ENCODE measurements at regions not wholly inside any gene's neighbourhood (a gene's known extent, or its start where the extent isn't known, plus 50 kb on each side); places are given as distances from the start of the nearest gene placed in this dataset.

- TF ChIP-seq CTCF (IDR thresholded peaks at IDR 0.05) (no peak), EZH2 (IDR thresholded peaks at IDR 0.05; ENCODE audit: borderline replicate concordance, insufficient read depth, low read depth, low read length, poor library complexity, severe bottlenecking) (no peak)
- no peaks in the 10 kb centered on the region for H3K4me1 ChIP-seq (ENCODE audit: control insufficient read depth in 2 of 2, insufficient read depth in 2 of 2, low read length in 2 of 2)
- intact Hi-C loops (cut with micrococcal nuclease), result no loop called here
- no peak overlapping the region for H2AFZ ChIP-seq (ENCODE audit: insufficient read depth, low read depth, low read length, poor library complexity, severe bottlenecking)
- CTCF ChIA-PET, result no interaction called here
- no peaks in the 10 kb centered on the region for H3K9me3 Mint-ChIP-seq (ENCODE audit: insufficient read depth)
- H3K4me3 Mint-ChIP-seq, result no peak overlapping the region
- no peak overlapping the region for H3K4me3 ChIP-seq (ENCODE audit: control extremely low read depth in 1 of 5, extremely low read depth in 1 of 5, insufficient read depth in 1 of 5, low read depth in 2 of 5, low read length in 4 of 5)
- no peak for DNase-seq
- ATAC-seq (ENCODE audit: low read depth), result no peak
- no peaks in the 10 kb centered on the region for H3K36me3 ChIP-seq (replicated peaks in 1 of 2; ENCODE audit: control extremely low read depth in 1 of 2, control insufficient read depth in 1 of 2, extremely low read depth in 1 of 2, insufficient read depth in 2 of 2, low read length in 1 of 2)
- no peaks in the 10 kb centered on the region for H3K27me3 ChIP-seq (replicated peaks in 1 of 4; ENCODE audit: control extremely low read depth in 1 of 4, control insufficient read depth in 3 of 4, insufficient read depth in 4 of 4, low read length in 3 of 4)
- no peak overlapping the region for H3K27ac ChIP-seq (ENCODE audit: low read length in 2 of 2)
- H3K4me2 ChIP-seq (replicated peaks; ENCODE audit: low read depth, low read length, poor library complexity, severe bottlenecking), result no peak overlapping the region
- H4K20me1 ChIP-seq (ENCODE audit: control insufficient read depth, insufficient read depth, low read length, poor library complexity, severe bottlenecking), result no peaks in the 10 kb centered on the region
- peaks cover 13% of the 10 kb centered on the region for H3K27me3 Mint-ChIP-seq
- 100% methylated on average over 1 of the region's 1 CpG for WGBS (ENCODE audit: insufficient coverage)
- H3K9ac ChIP-seq (ENCODE audit: low read length), result no peak overlapping the region
- H3K9me3 ChIP-seq (ENCODE audit: control extremely low read depth in 1 of 3, control insufficient read depth in 2 of 3, insufficient read depth in 1 of 3, low read length in 2 of 3), result no peaks in the 10 kb centered on the region
- POLR2A ChIA-PET, result no interaction called here
- H3K4me1 Mint-ChIP-seq, result no peaks in the 10 kb centered on the region
- H3K79me2 ChIP-seq (ENCODE audit: control insufficient read depth, insufficient read depth, low read length), result no peaks in the 10 kb centered on the region
- H3K27ac Mint-ChIP-seq, result no peak overlapping the region
These were observed 337.1 kb upstream of the AKR1E2 start for GRCh38 chr10:4488904-4489303.

GRCh38 chr10:4485636-4486035, 340.4 kb upstream of the AKR1E2 start:
- 100% methylated on average over 2 of the region's 3 CpGs for WGBS (ENCODE audit: insufficient coverage)
- Histone ChIP-seq H4K20me1 (ENCODE audit: control insufficient read depth, insufficient read depth, low read length, poor library complexity, severe bottlenecking) (no peaks in the 10 kb centered on the region), H3K4me2 (replicated peaks; ENCODE audit: low read depth, low read length, poor library complexity, severe bottlenecking) (no peak overlapping the region), H3K36me3 (replicated peaks in 1 of 2; ENCODE audit: control extremely low read depth in 1 of 2, control insufficient read depth in 1 of 2, extremely low read depth in 1 of 2, insufficient read depth in 2 of 2, low read length in 1 of 2) (no peaks in the 10 kb centered on the region), H3K9me3 (ENCODE audit: control extremely low read depth in 1 of 3, control insufficient read depth in 2 of 3, insufficient read depth in 1 of 3, low read length in 2 of 3) (no peaks in the 10 kb centered on the region), H3K4me1 (ENCODE audit: control insufficient read depth in 2 of 2, insufficient read depth in 2 of 2, low read length in 2 of 2) (no peaks in the 10 kb centered on the region), H3K4me3 (ENCODE audit: control extremely low read depth in 1 of 5, extremely low read depth in 1 of 5, insufficient read depth in 1 of 5, low read depth in 2 of 5, low read length in 4 of 5) (no peak overlapping the region), H3K27me3 (replicated peaks in 1 of 4; ENCODE audit: control extremely low read depth in 1 of 4, control insufficient read depth in 3 of 4, insufficient read depth in 4 of 4, low read length in 3 of 4) (no peaks in the 10 kb centered on the region), H3K9ac (ENCODE audit: low read length) (no peak overlapping the region), H2AFZ (ENCODE audit: insufficient read depth, low read depth, low read length, poor library complexity, severe bottlenecking) (no peak overlapping the region), H3K79me2 (ENCODE audit: control insufficient read depth, insufficient read depth, low read length) (no peaks in the 10 kb centered on the region), H3K27ac (ENCODE audit: low read length in 2 of 2) (no peak overlapping the region)
- intact Hi-C loops (cut with micrococcal nuclease), result no loop called here
- no peak for TF ChIP-seq EZH2 (IDR thresholded peaks at IDR 0.05; ENCODE audit: borderline replicate concordance, insufficient read depth, low read depth, low read length, poor library complexity, severe bottlenecking)
- TF ChIP-seq CTCF (IDR thresholded peaks at IDR 0.05), result no peak
- ATAC-seq (ENCODE audit: low read depth) (no peak), DNase-seq (no peak)
- Mint-ChIP-seq H3K27ac (no peak overlapping the region), H3K27me3 (peaks cover 8% of the 10 kb centered on the region), H3K9me3 (ENCODE audit: insufficient read depth) (no peaks in the 10 kb centered on the region), H3K4me3 (no peak overlapping the region), H3K4me1 (no peaks in the 10 kb centered on the region)
- ChIA-PET POLR2A (interaction anchor here (0.6 kb wide), 1 partner anchor 1416 kb away, joined by 4 read pairs; no protein-coding TSS in a partner anchor), CTCF (interaction anchor here (1.4 kb wide), 1 partner anchor 172 kb away, joined by 3 read pairs; no protein-coding TSS in a partner anchor)

Data from B cell (primary cell).